ENCODE measurements at regions not wholly inside any gene's neighbourhood (a gene's known extent, or its start where the extent isn't known, plus 50 kb on each side); places are given as distances from the start of the nearest gene placed in this dataset.

GRCh38 chr2:106021662-106022028, 172.5 kb downstream of the UXS1 start:
- TF ChIP-seq CTCF (IDR thresholded peaks at IDR 0.05) (no peak), POLR2A (IDR thresholded peaks at IDR 0.05) (no peak)
